GM12892 (cell line): ENCODE measurements at regions not wholly inside any gene's neighbourhood (a gene's known extent, or its start where the extent isn't known, plus 50 kb on each side); places are given as distances from the start of the nearest gene placed in this dataset.

Experiments
- POLR2A ChIP-seq: IDR thresholded peaks from 2 replicates; pipeline ENCODE4 v1.6.1; 2011; ENCODE audit warnings: low read depth, low read length, control low read depth
- POLR2AphosphoS5 ChIP-seq: IDR thresholded peaks from 2 replicates; pipeline ENCODE4 v1.6.1; 2011; ENCODE audit warnings: low read depth, low read length, control low read depth

GRCh38 chr18:41059126-41059415, 896.0 kb upstream of the PIK3C3 start:
- TF ChIP-seq POLR2A (no peak), POLR2AphosphoS5 (no peak)
